CMK (cell line): ENCODE measurements at regions not wholly inside any gene's neighbourhood (a gene's known extent, or its start where the extent isn't known, plus 50 kb on each side); places are given as distances from the start of the nearest gene placed in this dataset.

Experiments used
- DNase-seq: peaks from one replicate; pipeline ENCODE4 v3.0.0-alpha.2; 2010; ENCODE audit warnings: low read depth

- DNase-seq: no peak
Measured at GRCh38 chr6:2562721-2563451, 187.8 kb downstream of the MYLK4 start.

- DNase-seq: no peak
Measured at GRCh38 chr6:2560917-2561698, 189.6 kb downstream of the MYLK4 start.

GRCh38 chr6:2560140-2560818 lies 190.4 kb downstream of the MYLK4 start:
- no peak for DNase-seq

- DNase-seq: no peak
Measured at GRCh38 chr6:2558861-2559801, 191.6 kb downstream of the MYLK4 start.

- DNase-seq: no peak
Measured at GRCh38 chr6:2558098-2558680, 192.5 kb downstream of the MYLK4 start.

GRCh38 chr6:2557181-2557720 lies 193.5 kb downstream of the MYLK4 start:
- no peak for DNase-seq

- DNase-seq: no peak
Measured at GRCh38 chr6:2556761-2557160, 194.0 kb downstream of the MYLK4 start.

- DNase-seq: no peak
Measured at GRCh38 chr6:2554651-2555260, 196.0 kb downstream of the MYLK4 start.

- no peak for DNase-seq
Measured at GRCh38 chr6:2552526-2553154, 198.1 kb downstream of the MYLK4 start.

GRCh38 chr6:2551705-2552104 lies 199.0 kb downstream of the MYLK4 start:
- DNase-seq: no peak

- DNase-seq: no peak
Measured at GRCh38 chr6:2550247-2550646, 200.5 kb downstream of the MYLK4 start.

GRCh38 chr6:2549834-2550233 lies 200.9 kb downstream of the MYLK4 start:
- DNase-seq: no peak

- DNase-seq: no peak
Measured at GRCh38 chr6:2547355-2547754, 203.4 kb downstream of the MYLK4 start.

GRCh38 chr6:2546901-2547300 lies 203.8 kb downstream of the MYLK4 start:
- DNase-seq: no peak

GRCh38 chr6:2545383-2546038 lies 205.2 kb downstream of the MYLK4 start:
- DNase-seq: no peak

- DNase-seq: no peak
Measured at GRCh38 chr6:2543321-2543720, 207.4 kb downstream of the MYLK4 start.

- DNase-seq: peak; percentile 73
Measured at GRCh38 chr6:2542858-2543218, 207.9 kb downstream of the MYLK4 start.

GRCh38 chr6:2542101-2542857 lies 208.4 kb downstream of the MYLK4 start:
- DNase-seq: no peak

GRCh38 chr6:2536451-2536850 lies 214.3 kb downstream of the MYLK4 start:
- no peak for DNase-seq
